Chondrocyte (in vitro differentiated cells): ENCODE measurements at regions not wholly inside any gene's neighbourhood (a gene's known extent, or its start where the extent isn't known, plus 50 kb on each side); places are given as distances from the start of the nearest gene placed in this dataset.
A peak's percentile ranks its signal among the peaks of the same experiment; 100 is the strongest.

Experiments
- DNase-seq: peaks from one replicate; pipeline ENCODE4 v3.0.0; 2021; ENCODE audit warnings: mixed read lengths, low spot score
- H3K27ac Mint-ChIP-seq: one replicate; pipeline ENCODE4 v1.8.0; 2021; ENCODE audit warnings: mild to moderate bottlenecking, moderate library complexity, mixed read lengths; ENCODE audit not compliant: unreplicated experiment
- H3K27me3 Mint-ChIP-seq: 2 replicates; pipeline ENCODE4 v1.8.0; 2021; ENCODE audit warnings: low read depth, mixed read lengths
- H3K36me3 Mint-ChIP-seq: 2 replicates; pipeline ENCODE4 v1.8.0; 2021; ENCODE audit warnings: low read depth, mixed read lengths
- H3K4me1 Mint-ChIP-seq: 2 replicates; pipeline ENCODE4 v1.8.0; 2021; ENCODE audit warnings: low read depth, mild to moderate bottlenecking, mixed read lengths
- H3K4me3 Mint-ChIP-seq: one replicate; pipeline ENCODE4 v1.8.0; 2021; ENCODE audit warnings: mild to moderate bottlenecking, moderate library complexity, mixed read lengths; ENCODE audit not compliant: unreplicated experiment
- H3K9me3 Mint-ChIP-seq: 2 replicates; pipeline ENCODE4 v1.8.0; 2021; ENCODE audit warnings: low read depth, mixed read lengths
- TF ChIP-seq, protein P1 (sequence below): fragments of 200-600 bp; sonication (generic); IDR thresholded peaks from 2 replicates; pipeline ENCODE4 v1.5.0; 2021; ENCODE audit warnings: antibody characterized with exemption, mild to moderate bottlenecking, moderate library complexity

DNA sequence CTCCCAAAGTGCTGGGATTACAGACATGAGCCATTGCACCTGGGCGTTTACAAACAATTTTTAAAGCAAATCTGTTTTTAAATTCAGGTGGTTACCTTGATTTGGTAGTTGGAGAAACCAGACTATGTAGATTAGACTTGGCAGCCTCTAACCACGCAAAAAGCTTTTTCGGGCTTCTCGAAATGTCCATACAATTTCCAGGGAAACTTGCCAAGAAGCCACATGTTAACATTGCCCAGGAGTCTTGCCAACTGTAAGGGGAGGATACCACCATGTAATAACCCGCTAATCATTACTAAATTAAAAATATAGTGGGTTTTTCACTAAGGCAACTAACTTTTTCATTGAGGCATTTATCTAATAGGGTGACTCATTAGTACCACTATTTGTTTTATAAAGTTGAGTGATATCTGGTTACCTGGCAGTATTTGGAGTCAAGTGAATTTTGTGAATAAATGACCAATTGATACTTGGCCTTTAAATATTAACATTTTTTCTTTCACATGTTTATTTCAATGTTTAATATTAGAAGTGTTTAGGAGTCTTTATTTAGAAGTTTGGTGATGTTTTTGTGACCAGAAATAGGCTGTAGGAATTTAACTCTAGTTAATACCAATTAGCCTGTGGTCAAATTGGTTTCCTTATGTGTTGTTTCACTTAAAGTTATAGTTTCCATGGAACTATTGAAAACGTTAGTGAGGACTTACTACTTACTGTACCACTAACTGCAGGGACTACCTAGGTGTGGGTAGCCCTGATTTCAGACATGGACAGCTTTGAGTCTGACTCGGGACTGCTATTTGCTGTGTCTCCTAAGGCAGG lies 61.3 kb downstream of the CLDN34 start:
- H3K27ac Mint-ChIP-seq = no peak overlapping the region
- DNase-seq = no peak
- peaks cover 6% of the 10 kb centered on the region for H3K36me3 Mint-ChIP-seq
- TF ChIP-seq, protein P1, sequence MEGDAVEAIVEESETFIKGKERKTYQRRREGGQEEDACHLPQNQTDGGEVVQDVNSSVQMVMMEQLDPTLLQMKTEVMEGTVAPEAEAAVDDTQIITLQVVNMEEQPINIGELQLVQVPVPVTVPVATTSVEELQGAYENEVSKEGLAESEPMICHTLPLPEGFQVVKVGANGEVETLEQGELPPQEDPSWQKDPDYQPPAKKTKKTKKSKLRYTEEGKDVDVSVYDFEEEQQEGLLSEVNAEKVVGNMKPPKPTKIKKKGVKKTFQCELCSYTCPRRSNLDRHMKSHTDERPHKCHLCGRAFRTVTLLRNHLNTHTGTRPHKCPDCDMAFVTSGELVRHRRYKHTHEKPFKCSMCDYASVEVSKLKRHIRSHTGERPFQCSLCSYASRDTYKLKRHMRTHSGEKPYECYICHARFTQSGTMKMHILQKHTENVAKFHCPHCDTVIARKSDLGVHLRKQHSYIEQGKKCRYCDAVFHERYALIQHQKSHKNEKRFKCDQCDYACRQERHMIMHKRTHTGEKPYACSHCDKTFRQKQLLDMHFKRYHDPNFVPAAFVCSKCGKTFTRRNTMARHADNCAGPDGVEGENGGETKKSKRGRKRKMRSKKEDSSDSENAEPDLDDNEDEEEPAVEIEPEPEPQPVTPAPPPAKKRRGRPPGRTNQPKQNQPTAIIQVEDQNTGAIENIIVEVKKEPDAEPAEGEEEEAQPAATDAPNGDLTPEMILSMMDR = no peak
- H3K9me3 Mint-ChIP-seq = peaks cover 7% of the 10 kb centered on the region
- no peaks in the 10 kb centered on the region for H3K27me3 Mint-ChIP-seq
- peaks cover 27% of the 10 kb centered on the region for H3K4me1 Mint-ChIP-seq
- H3K4me3 Mint-ChIP-seq = no peak overlapping the region

DNA sequence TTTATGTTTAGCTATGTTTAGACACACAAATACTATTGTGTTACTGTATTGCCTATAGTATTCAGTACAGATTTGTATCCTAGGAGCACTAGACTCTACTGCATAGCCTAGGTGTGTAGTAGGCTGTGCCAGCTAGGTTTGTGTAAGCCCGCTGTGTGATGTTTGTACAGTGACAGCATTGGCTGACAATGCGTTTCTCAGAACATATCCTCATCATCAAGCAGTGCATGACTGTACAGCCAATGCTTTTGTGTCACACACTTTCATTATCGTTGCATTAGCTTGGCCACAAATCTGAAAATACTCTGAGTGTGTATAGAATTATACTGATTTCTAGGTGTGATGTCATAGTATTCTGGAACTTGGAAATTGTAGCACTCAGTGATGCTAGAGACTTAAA lies 63.4 kb downstream of the CLDN34 start:
- H3K9me3 Mint-ChIP-seq = peaks cover 7% of the 10 kb centered on the region
- H3K27ac Mint-ChIP-seq = peak overlapping the region; percentile 75
- DNase-seq = no peak

GRCh38 chrX:10031746-10032145 lies 64.6 kb downstream of the CLDN34 start:
- H3K27ac Mint-ChIP-seq = peak overlapping the region; percentile 66

More for the DNA sequence above, 63.4 kb downstream of the CLDN34 start:
- TF ChIP-seq, protein P1 = no peak
- H3K27me3 Mint-ChIP-seq = no peaks in the 10 kb centered on the region
- peaks cover 6% of the 10 kb centered on the region for H3K36me3 Mint-ChIP-seq
- H3K4me1 Mint-ChIP-seq = peaks cover 38% of the 10 kb centered on the region
- H3K4me3 Mint-ChIP-seq = no peak overlapping the region

DNA sequence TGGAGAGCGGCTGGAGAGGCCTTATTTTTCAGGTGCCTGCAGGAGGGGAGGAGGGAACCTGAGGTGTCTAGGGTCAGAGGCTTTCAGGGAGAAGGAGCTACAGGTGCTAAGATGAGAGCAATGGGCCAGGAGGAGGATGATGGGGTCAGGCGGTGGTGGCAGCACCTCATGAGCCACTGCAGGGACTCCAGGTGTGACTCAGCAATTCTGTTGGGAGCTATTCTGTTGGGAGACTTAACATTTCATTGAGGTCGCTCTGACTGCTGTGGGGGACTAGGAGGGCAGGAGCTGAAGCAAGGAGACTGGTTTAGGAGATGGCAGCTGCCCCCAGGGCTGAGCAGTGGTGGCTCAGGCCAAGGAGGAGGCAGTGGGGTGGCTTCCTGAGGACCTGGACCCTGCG lies 65.0 kb downstream of the CLDN34 start:
- peaks cover 38% of the 10 kb centered on the region for H3K4me1 Mint-ChIP-seq
- H3K27ac Mint-ChIP-seq = peak overlapping the region; percentile 66
- H3K36me3 Mint-ChIP-seq = peaks cover 6% of the 10 kb centered on the region
- no peak for DNase-seq
- no peaks in the 10 kb centered on the region for H3K27me3 Mint-ChIP-seq
- H3K9me3 Mint-ChIP-seq = peaks cover 10% of the 10 kb centered on the region
- TF ChIP-seq, protein P1 = no peak
- no peak overlapping the region for H3K4me3 Mint-ChIP-seq

More at GRCh38 chrX:10031746-10032145, 64.6 kb downstream of the CLDN34 start:
- Mint-ChIP-seq H3K4me3 (no peak overlapping the region), H3K9me3 (peaks cover 12% of the 10 kb centered on the region), H3K4me1 (peaks cover 38% of the 10 kb centered on the region), H3K27me3 (no peaks in the 10 kb centered on the region), H3K36me3 (peaks cover 6% of the 10 kb centered on the region)
- DNase-seq = no peak
- TF ChIP-seq, protein P1 = no peak

GRCh38 chrX:10033375-10034007 lies 66.3 kb downstream of the CLDN34 start:
- peaks cover 2% of the 10 kb centered on the region for H3K36me3 Mint-ChIP-seq
- H3K4me1 Mint-ChIP-seq = peaks cover 38% of the 10 kb centered on the region
- TF ChIP-seq, protein P1 = no peak
- peaks cover 6% of the 10 kb centered on the region for H3K9me3 Mint-ChIP-seq
- H3K27ac Mint-ChIP-seq = no peak overlapping the region
- no peak for DNase-seq
- no peaks in the 10 kb centered on the region for H3K27me3 Mint-ChIP-seq
- no peak overlapping the region for H3K4me3 Mint-ChIP-seq
